ENCODE measurements at regions not wholly inside any gene's neighbourhood (a gene's known extent, or its start where the extent isn't known, plus 50 kb on each side); places are given as distances from the start of the nearest gene placed in this dataset.

- TF ChIP-seq POLR2AphosphoS5 (IDR thresholded peaks at IDR 0.05; ENCODE audit: low read depth, low read length), result no peak
- no peak for TF ChIP-seq SIN3A (IDR thresholded peaks at IDR 0.05; ENCODE audit: borderline replicate concordance, insufficient read depth, low read length)
Measured at GRCh38 chr18:51478908-51479307, 281.4 kb upstream of the MEX3C start.

Measured in PFSK-1 (cell line).